SU-DHL-6 (cell line): ENCODE measurements at regions not wholly inside any gene's neighbourhood (a gene's known extent, or its start where the extent isn't known, plus 50 kb on each side); places are given as distances from the start of the nearest gene placed in this dataset.

Experiments used
- EZH2phosphoT487 ChIP-seq: fragments of 200-600 bp; sonication (generic), shearing (Covaris generic); conservative IDR thresholded peaks from 2 replicates; pipeline ENCODE4 v1.6.1; 2018; ENCODE audit warnings: mild to moderate bottlenecking, antibody characterized with exemption, low read length, moderate library complexity, mixed read lengths
- TF ChIP-seq, protein P1 (sequence below): fragments of 200-600 bp; sonication (generic); IDR thresholded peaks from one replicate; pipeline ENCODE4 v1.5.1; 2017; ENCODE audit warnings: antibody characterized with exemption, mild to moderate bottlenecking, low read length, moderate library complexity; ENCODE audit not compliant: insufficient read depth, poor library complexity, severe bottlenecking

DNA sequence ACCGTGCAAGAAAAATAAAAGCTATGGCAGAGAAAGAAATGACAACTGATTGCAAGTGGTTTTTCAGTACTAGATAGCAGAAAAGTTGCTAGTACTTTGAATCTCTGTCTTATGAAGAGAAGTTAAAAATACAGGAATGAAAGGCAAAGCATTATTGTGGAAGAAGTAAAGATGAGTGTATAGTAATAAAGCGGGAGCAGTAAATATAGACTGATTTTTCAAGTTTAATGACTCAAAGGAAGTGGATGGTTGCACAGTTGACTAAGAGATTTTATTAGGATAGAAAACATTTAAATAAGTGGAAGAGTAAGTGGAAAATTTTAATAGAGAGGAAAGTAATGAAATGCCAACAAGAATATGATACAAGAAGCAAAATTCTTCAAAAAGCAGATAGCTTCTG lies 1076.1 kb upstream of the CADM2 start:
- TF ChIP-seq, protein P1, sequence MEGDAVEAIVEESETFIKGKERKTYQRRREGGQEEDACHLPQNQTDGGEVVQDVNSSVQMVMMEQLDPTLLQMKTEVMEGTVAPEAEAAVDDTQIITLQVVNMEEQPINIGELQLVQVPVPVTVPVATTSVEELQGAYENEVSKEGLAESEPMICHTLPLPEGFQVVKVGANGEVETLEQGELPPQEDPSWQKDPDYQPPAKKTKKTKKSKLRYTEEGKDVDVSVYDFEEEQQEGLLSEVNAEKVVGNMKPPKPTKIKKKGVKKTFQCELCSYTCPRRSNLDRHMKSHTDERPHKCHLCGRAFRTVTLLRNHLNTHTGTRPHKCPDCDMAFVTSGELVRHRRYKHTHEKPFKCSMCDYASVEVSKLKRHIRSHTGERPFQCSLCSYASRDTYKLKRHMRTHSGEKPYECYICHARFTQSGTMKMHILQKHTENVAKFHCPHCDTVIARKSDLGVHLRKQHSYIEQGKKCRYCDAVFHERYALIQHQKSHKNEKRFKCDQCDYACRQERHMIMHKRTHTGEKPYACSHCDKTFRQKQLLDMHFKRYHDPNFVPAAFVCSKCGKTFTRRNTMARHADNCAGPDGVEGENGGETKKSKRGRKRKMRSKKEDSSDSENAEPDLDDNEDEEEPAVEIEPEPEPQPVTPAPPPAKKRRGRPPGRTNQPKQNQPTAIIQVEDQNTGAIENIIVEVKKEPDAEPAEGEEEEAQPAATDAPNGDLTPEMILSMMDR, result no peak
- no peak for TF ChIP-seq EZH2phosphoT487
